Liver (tissue), 8 donors: ENCODE measurements at regions not wholly inside any gene's neighbourhood (a gene's known extent, or its start where the extent isn't known, plus 50 kb on each side); places are given as distances from the start of the nearest gene placed in this dataset.

Source experiments
- DNase-seq: peaks from one replicate; pipeline ENCODE4 v3.0.0-alpha.2; 2017; ENCODE audit warnings: low spot score
- H3K27ac ChIP-seq, 2 donors: one replicate each; pipeline ENCODE4 v1.7.0; 2013; ENCODE audit warnings: inconsistent platforms in 2 of 2, low read length in 2 of 2, control low read depth in 1 of 2, low read depth in 1 of 2, mild to moderate bottlenecking in 1 of 2
- H3K27me3 ChIP-seq, 4 donors: one replicate each; pipeline versions ENCODE4 v1.6.1 to v1.7.0; 2013; ENCODE audit warnings: low read length in 3 of 4, inconsistent platforms in 1 of 4, mild to moderate bottlenecking in 1 of 4, moderate library complexity in 1 of 4; ENCODE audit not compliant: control insufficient read depth in 4 of 4, insufficient read depth in 4 of 4
- H3K36me3 ChIP-seq, 4 donors: one replicate each; pipeline versions ENCODE4 v1.6.1 to v1.7.0; 2013; ENCODE audit warnings: low read length in 3 of 4, mild to moderate bottlenecking in 3 of 4, low read depth in 1 of 4, moderate library complexity in 1 of 4; ENCODE audit not compliant: control insufficient read depth in 4 of 4, insufficient read depth in 3 of 4
- H3K4me1 ChIP-seq, 4 donors: one replicate each; pipeline versions ENCODE4 v1.6.1 to v1.7.0; 2013; ENCODE audit warnings: low read length in 3 of 4, mild to moderate bottlenecking in 3 of 4, moderate library complexity in 1 of 4; ENCODE audit not compliant: control insufficient read depth in 4 of 4, insufficient read depth in 4 of 4
- H3K4me3 ChIP-seq, 3 donors: one replicate each; pipeline versions ENCODE4 v1.6.1 to v1.7.0; 2013; ENCODE audit warnings: low read length in 3 of 3, control low read depth in 1 of 3, low read depth in 1 of 3, mild to moderate bottlenecking in 1 of 3
- H3K9ac ChIP-seq, 2 donors: one replicate each; pipeline ENCODE4 v1.7.0; 2013; ENCODE audit warnings: low read length in 2 of 2, mild to moderate bottlenecking in 2 of 2, moderate library complexity in 2 of 2, control low read depth in 1 of 2, low read depth in 1 of 2
- H3K9me3 ChIP-seq, 4 donors: one replicate each; pipeline versions ENCODE4 v1.6.1 to v1.7.0; 2013; ENCODE audit warnings: low read length in 3 of 4; ENCODE audit not compliant: control insufficient read depth in 4 of 4
- EGR1 ChIP-seq, 2 donors: IDR thresholded peaks; 2 replicates each; pipeline ENCODE4 v1.6.1; 2016 to 2018; ENCODE audit warnings: antibody characterized with exemption in 2 of 2, low read depth in 2 of 2
- FOXA1 ChIP-seq: IDR thresholded peaks from 2 replicates; pipeline ENCODE4 v1.6.1; 2016; ENCODE audit warnings: antibody characterized with exemption
- FOXA2 ChIP-seq: IDR thresholded peaks from 2 replicates; pipeline ENCODE4 v1.6.1; 2016; ENCODE audit warnings: antibody characterized with exemption
- GABPA ChIP-seq, 2 donors: IDR thresholded peaks in 1 of 2; conservative IDR thresholded peaks in 1 of 2; 2 replicates each; pipeline ENCODE4 v1.6.1; 2016; ENCODE audit warnings: antibody characterized with exemption in 2 of 2, mild to moderate bottlenecking in 1 of 2, moderate library complexity in 1 of 2
- HNF4A ChIP-seq, 2 donors: conservative IDR thresholded peaks; 2 replicates each; pipeline ENCODE4 v1.6.1; 2016; ENCODE audit warnings: antibody characterized with exemption in 2 of 2, mild to moderate bottlenecking in 2 of 2
- HNF4G ChIP-seq: IDR thresholded peaks from 2 replicates; pipeline ENCODE4 v1.6.1; 2016; ENCODE audit warnings: antibody characterized with exemption
- JUND ChIP-seq, 2 donors: IDR thresholded peaks; 2 replicates each; pipeline ENCODE4 v1.6.1; 2016; ENCODE audit warnings: antibody characterized with exemption in 2 of 2
- NR2F2 ChIP-seq: IDR thresholded peaks from 2 replicates; pipeline ENCODE4 v1.6.1; 2016; ENCODE audit warnings: antibody characterized with exemption
- RAD21 ChIP-seq, 2 donors: IDR thresholded peaks; 2 replicates each; pipeline ENCODE4 v1.6.1; 2016; ENCODE audit warnings: antibody characterized with exemption in 2 of 2, mild to moderate bottlenecking in 2 of 2
- RXRA ChIP-seq, 2 donors: IDR thresholded peaks; 2 replicates each; pipeline ENCODE4 v1.6.1; 2017 to 2018; ENCODE audit warnings: antibody characterized with exemption in 2 of 2, mild to moderate bottlenecking in 1 of 2
- TAF1 ChIP-seq: conservative IDR thresholded peaks from 2 replicates; pipeline ENCODE4 v1.6.1; 2016; ENCODE audit warnings: antibody characterized with exemption, mild to moderate bottlenecking
- YY1 ChIP-seq: IDR thresholded peaks from 2 replicates; pipeline ENCODE4 v1.6.1; 2016; ENCODE audit warnings: antibody characterized with exemption, mild to moderate bottlenecking
- WGBS: extraction: QIAGEN DNeasy Blood & Tissue Kit; methylation state at CpG from one replicate; pipeline ENCODE4 v1.1.7; 2013; 5-methylcytosine and 5-hydroxymethylcytosine counted together
- TF ChIP-seq, protein P1 (sequence below): fragments of 150-350 bp; IDR thresholded peaks from 2 replicates; pipeline ENCODE4 v1.5.1; 2017; ENCODE audit warnings: improper control_type of control experiment, low read depth, low read length; ENCODE audit not compliant: missing input control
- TF ChIP-seq, protein P2 (sequence below): IDR thresholded peaks from 2 replicates; pipeline ENCODE4 v1.6.1; 2016; ENCODE audit warnings: antibody characterized with exemption, mild to moderate bottlenecking
- TF ChIP-seq, protein P3 (sequence below): IDR thresholded peaks from 2 replicates; pipeline ENCODE4 v1.6.1; 2016; ENCODE audit warnings: antibody characterized with exemption
- TF ChIP-seq, protein P4 (sequence below): IDR thresholded peaks from 2 replicates; pipeline ENCODE4 v1.6.1; 2016; ENCODE audit warnings: antibody characterized with exemption
- donor health status: healthy.
- donor health status: healthy.
- donor health status: healthy.
- donor health status: healthy.
- donor health status: healthy.

DNA sequence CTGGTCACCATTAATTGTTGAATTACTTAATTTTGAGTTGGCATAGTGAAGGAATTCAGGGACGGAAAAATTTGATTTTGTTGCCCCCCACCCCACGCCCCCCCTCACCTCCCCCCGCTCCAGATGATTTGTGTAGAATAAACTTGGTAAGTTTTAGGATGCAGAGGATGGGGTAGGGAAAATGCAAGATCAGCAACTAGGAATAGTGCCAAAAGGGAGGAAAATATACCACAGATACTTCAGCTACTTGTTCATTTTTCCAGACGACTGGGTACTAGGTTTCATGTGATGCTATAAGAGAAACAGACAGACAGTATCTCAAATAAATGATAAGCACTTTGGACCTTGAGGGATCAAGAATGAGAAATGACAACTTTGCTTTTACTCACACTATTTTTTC lies 862.2 kb upstream of the SEMA6A start:
- Histone ChIP-seq H3K4me3 (no peak overlapping the region), H3K9me3 (no peaks in the 10 kb centered on the region), H3K36me3 (no peaks in the 10 kb centered on the region), H3K4me1 (no peaks in the 10 kb centered on the region), H3K27me3 (peaks cover 0 to 2% (median 0%) of the 10 kb centered on the region in 4 donors), H3K27ac (no peak overlapping the region), H3K9ac (no peak overlapping the region)
- DNase-seq, result no peak
- TF ChIP-seq, protein P1, sequence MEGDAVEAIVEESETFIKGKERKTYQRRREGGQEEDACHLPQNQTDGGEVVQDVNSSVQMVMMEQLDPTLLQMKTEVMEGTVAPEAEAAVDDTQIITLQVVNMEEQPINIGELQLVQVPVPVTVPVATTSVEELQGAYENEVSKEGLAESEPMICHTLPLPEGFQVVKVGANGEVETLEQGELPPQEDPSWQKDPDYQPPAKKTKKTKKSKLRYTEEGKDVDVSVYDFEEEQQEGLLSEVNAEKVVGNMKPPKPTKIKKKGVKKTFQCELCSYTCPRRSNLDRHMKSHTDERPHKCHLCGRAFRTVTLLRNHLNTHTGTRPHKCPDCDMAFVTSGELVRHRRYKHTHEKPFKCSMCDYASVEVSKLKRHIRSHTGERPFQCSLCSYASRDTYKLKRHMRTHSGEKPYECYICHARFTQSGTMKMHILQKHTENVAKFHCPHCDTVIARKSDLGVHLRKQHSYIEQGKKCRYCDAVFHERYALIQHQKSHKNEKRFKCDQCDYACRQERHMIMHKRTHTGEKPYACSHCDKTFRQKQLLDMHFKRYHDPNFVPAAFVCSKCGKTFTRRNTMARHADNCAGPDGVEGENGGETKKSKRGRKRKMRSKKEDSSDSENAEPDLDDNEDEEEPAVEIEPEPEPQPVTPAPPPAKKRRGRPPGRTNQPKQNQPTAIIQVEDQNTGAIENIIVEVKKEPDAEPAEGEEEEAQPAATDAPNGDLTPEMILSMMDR, result no peak
- TF ChIP-seq HNF4A (conservative IDR thresholded peaks at IDR 0.05) (no peak), HNF4G (no peak), TAF1 (no peak), GABPA (IDR thresholded peaks at IDR 0.05 in 1 of 2, conservative IDR thresholded peaks at IDR 0.05 in 1 of 2) (no peak), RAD21 (IDR thresholded peaks at IDR 0.05) (no peak), NR2F2 (no peak), FOXA1 (no peak), YY1 (no peak)
- TF ChIP-seq, protein P2, sequence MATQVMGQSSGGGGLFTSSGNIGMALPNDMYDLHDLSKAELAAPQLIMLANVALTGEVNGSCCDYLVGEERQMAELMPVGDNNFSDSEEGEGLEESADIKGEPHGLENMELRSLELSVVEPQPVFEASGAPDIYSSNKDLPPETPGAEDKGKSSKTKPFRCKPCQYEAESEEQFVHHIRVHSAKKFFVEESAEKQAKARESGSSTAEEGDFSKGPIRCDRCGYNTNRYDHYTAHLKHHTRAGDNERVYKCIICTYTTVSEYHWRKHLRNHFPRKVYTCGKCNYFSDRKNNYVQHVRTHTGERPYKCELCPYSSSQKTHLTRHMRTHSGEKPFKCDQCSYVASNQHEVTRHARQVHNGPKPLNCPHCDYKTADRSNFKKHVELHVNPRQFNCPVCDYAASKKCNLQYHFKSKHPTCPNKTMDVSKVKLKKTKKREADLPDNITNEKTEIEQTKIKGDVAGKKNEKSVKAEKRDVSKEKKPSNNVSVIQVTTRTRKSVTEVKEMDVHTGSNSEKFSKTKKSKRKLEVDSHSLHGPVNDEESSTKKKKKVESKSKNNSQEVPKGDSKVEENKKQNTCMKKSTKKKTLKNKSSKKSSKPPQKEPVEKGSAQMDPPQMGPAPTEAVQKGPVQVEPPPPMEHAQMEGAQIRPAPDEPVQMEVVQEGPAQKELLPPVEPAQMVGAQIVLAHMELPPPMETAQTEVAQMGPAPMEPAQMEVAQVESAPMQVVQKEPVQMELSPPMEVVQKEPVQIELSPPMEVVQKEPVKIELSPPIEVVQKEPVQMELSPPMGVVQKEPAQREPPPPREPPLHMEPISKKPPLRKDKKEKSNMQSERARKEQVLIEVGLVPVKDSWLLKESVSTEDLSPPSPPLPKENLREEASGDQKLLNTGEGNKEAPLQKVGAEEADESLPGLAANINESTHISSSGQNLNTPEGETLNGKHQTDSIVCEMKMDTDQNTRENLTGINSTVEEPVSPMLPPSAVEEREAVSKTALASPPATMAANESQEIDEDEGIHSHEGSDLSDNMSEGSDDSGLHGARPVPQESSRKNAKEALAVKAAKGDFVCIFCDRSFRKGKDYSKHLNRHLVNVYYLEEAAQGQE, result no peak
- TF ChIP-seq, protein P3, sequence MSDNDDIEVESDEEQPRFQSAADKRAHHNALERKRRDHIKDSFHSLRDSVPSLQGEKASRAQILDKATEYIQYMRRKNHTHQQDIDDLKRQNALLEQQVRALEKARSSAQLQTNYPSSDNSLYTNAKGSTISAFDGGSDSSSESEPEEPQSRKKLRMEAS, result no peak
- WGBS, result 69% methylated on average over 4 of the region's 4 CpGs

DNA sequence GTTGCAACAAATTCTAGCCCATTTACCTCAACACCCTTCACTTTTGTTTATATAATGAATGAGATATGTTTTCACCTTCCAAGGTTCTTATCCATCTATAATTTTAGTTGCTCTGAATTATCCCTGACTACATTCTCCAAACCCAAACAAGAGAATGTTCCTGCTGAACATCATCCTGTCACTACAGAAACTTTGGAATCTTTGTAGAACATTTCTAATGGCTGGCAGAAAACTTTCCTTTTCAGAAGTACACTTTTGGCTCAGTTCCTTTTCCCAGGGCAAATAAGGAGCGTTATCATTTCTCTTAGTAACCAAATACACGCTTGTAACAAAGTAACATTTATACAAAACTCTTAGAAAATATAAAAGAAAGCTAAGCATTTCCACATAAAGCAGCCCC lies 860.6 kb upstream of the SEMA6A start:
- H3K9me3 ChIP-seq, result no peaks in the 10 kb centered on the region
- no peak overlapping the region for H3K9ac ChIP-seq
- TF ChIP-seq JUND (IDR thresholded peaks at IDR 0.05), result no peak
- TF ChIP-seq, protein P4, sequence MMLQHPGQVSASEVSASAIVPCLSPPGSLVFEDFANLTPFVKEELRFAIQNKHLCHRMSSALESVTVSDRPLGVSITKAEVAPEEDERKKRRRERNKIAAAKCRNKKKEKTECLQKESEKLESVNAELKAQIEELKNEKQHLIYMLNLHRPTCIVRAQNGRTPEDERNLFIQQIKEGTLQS, result no peak
- no peak for TF ChIP-seq EGR1 (IDR thresholded peaks at IDR 0.05; ENCODE audit: low read depth in 2 of 2)
- H3K27me3 ChIP-seq, result no peaks in the 10 kb centered on the region
- H3K27ac ChIP-seq, result no peak overlapping the region
- no peak for DNase-seq
- no peaks in the 10 kb centered on the region for H3K36me3 ChIP-seq
- no peak overlapping the region for H3K4me3 ChIP-seq
- no peaks in the 10 kb centered on the region for H3K4me1 ChIP-seq
- 64% methylated on average over 2 of the region's 2 CpGs for WGBS

DNA sequence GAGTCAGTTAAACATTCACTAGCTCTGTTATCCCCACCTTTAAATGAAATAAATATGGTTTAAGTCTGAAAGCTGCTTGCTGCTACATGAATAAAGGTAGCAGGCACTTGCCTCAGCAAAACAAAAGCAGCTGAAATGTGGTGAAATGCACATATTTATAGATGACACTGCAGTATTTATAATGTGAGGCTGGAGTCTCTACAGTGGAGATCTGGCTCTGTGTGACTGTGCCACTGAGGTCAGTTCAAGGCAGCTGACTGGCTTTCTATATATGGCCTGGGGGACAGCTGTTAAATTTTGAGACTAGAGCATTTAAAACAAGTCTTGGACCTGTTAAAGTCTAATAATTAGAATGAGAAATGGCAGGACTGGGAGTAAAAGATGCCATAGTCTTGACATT lies 859.6 kb upstream of the SEMA6A start:
- H3K27ac ChIP-seq, result no peak overlapping the region
- no peak for DNase-seq
- no peaks in the 10 kb centered on the region for H3K4me1 ChIP-seq
- H3K9me3 ChIP-seq, result no peaks in the 10 kb centered on the region
- H3K36me3 ChIP-seq, result no peaks in the 10 kb centered on the region
- H3K27me3 ChIP-seq, result no peaks in the 10 kb centered on the region
- no peak overlapping the region for H3K4me3 ChIP-seq
- H3K9ac ChIP-seq, result no peak overlapping the region
- no peak for TF ChIP-seq HNF4A (conservative IDR thresholded peaks at IDR 0.05)
- TF ChIP-seq, protein P3, result no peak
- TF ChIP-seq RAD21 (IDR thresholded peaks at IDR 0.05), result no peak
- no peak for TF ChIP-seq EGR1 (IDR thresholded peaks at IDR 0.05; ENCODE audit: low read depth in 2 of 2)
- TF ChIP-seq GABPA (IDR thresholded peaks at IDR 0.05 in 1 of 2, conservative IDR thresholded peaks at IDR 0.05 in 1 of 2), result no peak
- no peak for TF ChIP-seq RXRA (IDR thresholded peaks at IDR 0.05)
- no peak for TF ChIP-seq YY1
- TF ChIP-seq FOXA2, result no peak
- TF ChIP-seq FOXA1, result no peak
- TF ChIP-seq, protein P2, result no peak
- TF ChIP-seq, protein P4, result no peak
